ENCODE measurements at regions not wholly inside any gene's neighbourhood (a gene's known extent, or its start where the extent isn't known, plus 50 kb on each side); places are given as distances from the start of the nearest gene placed in this dataset.

DNA sequence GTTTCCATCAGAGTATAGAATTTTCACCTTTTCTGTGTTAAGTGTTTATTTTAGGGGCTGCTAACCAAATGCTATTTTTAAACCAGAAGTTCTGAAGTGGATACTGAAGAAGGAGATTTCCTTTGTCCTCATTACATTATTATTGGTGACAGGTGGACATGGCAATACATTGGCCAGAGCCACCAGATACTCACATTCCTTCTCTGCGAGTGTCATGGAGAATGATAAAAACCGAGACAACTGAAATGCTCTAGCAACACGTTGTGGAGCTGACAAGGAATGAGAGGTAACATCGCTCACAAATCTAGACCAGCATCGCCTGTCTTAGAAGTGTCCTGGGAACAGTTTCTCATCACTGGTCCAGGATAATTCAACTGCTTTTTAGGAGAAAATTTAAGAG is 241.2 kb downstream of the IRS1 start:
- no peak for DNase-seq
- Histone ChIP-seq H3K27ac (ENCODE audit: low read length) (no peak overlapping the region), H3K9me3 (ENCODE audit: low read length) (no peaks in the 10 kb centered on the region), H3K9ac (ENCODE audit: low read length) (no peak overlapping the region), H3K27me3 (ENCODE audit: low read length) (no peaks in the 10 kb centered on the region), H3K36me3 (ENCODE audit: insufficient read depth, low read length) (no peaks in the 10 kb centered on the region), H3K4me2 (ENCODE audit: low read depth, low read length, poor library complexity, severe bottlenecking) (no peak overlapping the region), H3K9me2 (replicated peaks; ENCODE audit: insufficient read depth, low read length) (no peaks in the 10 kb centered on the region), H2AFZ (ENCODE audit: low read length) (no peak overlapping the region), H4K20me1 (ENCODE audit: insufficient read depth, low read depth, low read length) (no peaks in the 10 kb centered on the region), H3K4me1 (ENCODE audit: low read length) (no peaks in the 10 kb centered on the region), H3K4me3 (ENCODE audit: low read length) (no peak overlapping the region), H3K79me2 (ENCODE audit: low read length) (no peaks in the 10 kb centered on the region)

DNA sequence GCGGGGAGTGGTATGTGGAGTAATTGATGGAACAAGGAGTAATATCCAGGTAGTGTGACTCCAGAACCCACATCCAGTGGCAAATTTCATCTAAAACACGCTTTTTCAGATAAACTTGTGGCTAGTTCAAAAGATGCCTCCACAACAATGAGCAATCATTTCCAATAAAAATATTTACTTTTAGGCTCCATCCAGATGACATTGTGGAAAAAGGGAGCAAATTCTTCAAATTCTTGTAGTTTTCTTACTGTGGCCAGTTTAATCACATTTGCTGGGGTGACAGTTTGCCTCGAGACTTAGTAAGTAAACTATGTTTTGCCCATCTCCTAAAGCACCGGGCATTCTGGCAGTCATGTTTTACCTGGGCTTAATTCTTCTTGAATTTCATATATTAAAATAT is 243.6 kb downstream of the IRS1 start:
- Histone ChIP-seq H4K20me1 (ENCODE audit: insufficient read depth, low read depth, low read length) (no peaks in the 10 kb centered on the region), H2AFZ (ENCODE audit: low read length) (no peak overlapping the region), H3K4me3 (ENCODE audit: low read length) (no peak overlapping the region), H3K27me3 (ENCODE audit: low read length) (no peaks in the 10 kb centered on the region), H3K79me2 (ENCODE audit: low read length) (no peaks in the 10 kb centered on the region), H3K36me3 (ENCODE audit: insufficient read depth, low read length) (no peaks in the 10 kb centered on the region), H3K9me2 (replicated peaks; ENCODE audit: insufficient read depth, low read length) (no peaks in the 10 kb centered on the region), H3K27ac (ENCODE audit: low read length) (no peak overlapping the region), H3K9ac (ENCODE audit: low read length) (no peak overlapping the region), H3K4me1 (ENCODE audit: low read length) (no peaks in the 10 kb centered on the region), H3K4me2 (ENCODE audit: low read depth, low read length, poor library complexity, severe bottlenecking) (no peak overlapping the region), H3K9me3 (ENCODE audit: low read length) (no peaks in the 10 kb centered on the region)
- DNase-seq: no peak

DNA sequence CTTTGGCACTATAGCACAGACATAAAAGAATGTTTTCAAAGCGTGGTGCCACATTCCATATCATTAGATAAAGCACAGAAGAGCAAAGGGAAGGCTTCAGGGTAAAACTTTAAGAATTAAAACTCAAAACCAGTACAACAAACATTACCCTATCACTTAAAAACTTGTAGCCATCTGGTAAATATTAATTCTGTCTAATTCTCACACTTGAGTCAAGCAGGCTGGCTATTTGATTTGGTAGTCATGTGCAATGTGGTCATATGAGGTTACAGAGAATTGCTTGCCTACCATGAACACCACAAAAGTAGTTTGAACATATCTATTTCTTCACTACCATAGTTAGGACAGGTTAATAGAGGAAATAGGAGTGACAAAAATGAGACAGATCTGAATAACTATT is 244.9 kb downstream of the IRS1 start:
- H3K4me1 ChIP-seq (ENCODE audit: low read length): no peaks in the 10 kb centered on the region
- no peak overlapping the region for H3K4me2 ChIP-seq (ENCODE audit: low read depth, low read length, poor library complexity, severe bottlenecking)
- no peak overlapping the region for H2AFZ ChIP-seq (ENCODE audit: low read length)
- no peaks in the 10 kb centered on the region for H3K9me2 ChIP-seq (replicated peaks; ENCODE audit: insufficient read depth, low read length)
- H3K36me3 ChIP-seq (ENCODE audit: insufficient read depth, low read length): no peaks in the 10 kb centered on the region
- no peak for DNase-seq
- no peak overlapping the region for H3K4me3 ChIP-seq (ENCODE audit: low read length)
- no peaks in the 10 kb centered on the region for H4K20me1 ChIP-seq (ENCODE audit: insufficient read depth, low read depth, low read length)
- H3K27me3 ChIP-seq (ENCODE audit: low read length): no peaks in the 10 kb centered on the region
- no peak overlapping the region for H3K9ac ChIP-seq (ENCODE audit: low read length)
- H3K79me2 ChIP-seq (ENCODE audit: low read length): no peaks in the 10 kb centered on the region
- H3K27ac ChIP-seq (ENCODE audit: low read length): no peak overlapping the region
- no peaks in the 10 kb centered on the region for H3K9me3 ChIP-seq (ENCODE audit: low read length)

DNA sequence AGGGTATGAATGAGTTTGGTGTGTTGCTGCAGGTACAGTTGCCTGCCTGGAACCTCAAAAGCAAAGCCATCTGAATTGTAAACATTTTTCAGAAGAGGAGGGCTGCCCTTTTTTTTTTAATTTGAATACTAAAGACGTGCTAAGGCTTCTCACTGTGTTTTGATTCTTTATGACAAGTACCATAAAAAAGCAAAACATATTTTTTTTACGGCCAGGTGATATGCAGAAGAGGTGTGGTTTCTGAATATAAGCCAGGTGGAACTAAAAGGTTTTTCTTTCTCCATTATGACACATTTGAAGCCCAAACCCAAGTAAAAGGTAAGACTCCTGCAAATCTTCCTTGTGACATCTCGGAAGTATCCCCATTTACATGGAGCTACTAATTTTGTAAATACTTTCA is 246.3 kb downstream of the IRS1 start:
- H3K79me2 ChIP-seq (ENCODE audit: low read length): no peaks in the 10 kb centered on the region

DNA sequence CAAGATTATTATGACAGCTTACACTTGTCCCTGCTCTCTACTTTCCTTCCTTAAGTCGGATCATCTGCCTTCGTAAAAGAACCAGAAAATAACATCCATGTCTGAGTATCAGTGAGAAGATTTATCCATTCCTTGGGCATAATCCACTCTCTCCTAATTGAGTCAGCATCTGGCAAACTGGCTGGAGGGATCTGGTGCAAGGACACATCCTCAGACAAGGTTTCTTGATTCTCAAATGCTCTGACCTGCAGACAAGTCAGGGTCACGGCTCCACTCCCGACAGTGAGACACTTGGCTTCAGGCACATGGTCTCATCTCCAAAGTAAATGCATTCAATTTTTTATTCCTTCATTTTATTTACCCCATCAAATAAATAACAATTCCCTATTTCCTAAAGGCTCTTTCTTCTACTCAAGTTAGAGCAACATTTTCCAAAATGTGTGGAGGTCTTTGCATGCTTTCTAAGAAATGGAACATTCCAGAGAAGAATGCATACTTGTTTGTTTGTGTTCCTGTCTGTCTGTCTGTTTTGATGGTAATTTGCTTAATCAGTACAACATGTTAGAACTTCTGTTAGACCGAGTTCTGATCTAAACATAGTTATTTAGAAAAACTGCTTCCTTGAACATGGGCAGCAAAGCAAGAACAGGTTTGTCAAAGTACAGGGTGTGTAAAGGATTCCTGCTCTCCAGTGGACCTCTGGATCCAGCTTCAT is 246.9 kb downstream of the IRS1 start:
- Histone ChIP-seq H3K79me2 (ENCODE audit: low read length) (no peaks in the 10 kb centered on the region), H3K27ac (ENCODE audit: low read length) (no peak overlapping the region), H3K27me3 (ENCODE audit: low read length) (no peaks in the 10 kb centered on the region), H3K36me3 (ENCODE audit: insufficient read depth, low read length) (no peaks in the 10 kb centered on the region), H3K9me3 (ENCODE audit: low read length) (no peaks in the 10 kb centered on the region), H4K20me1 (ENCODE audit: insufficient read depth, low read depth, low read length) (no peaks in the 10 kb centered on the region), H3K9me2 (replicated peaks; ENCODE audit: insufficient read depth, low read length) (no peaks in the 10 kb centered on the region), H3K4me2 (ENCODE audit: low read depth, low read length, poor library complexity, severe bottlenecking) (no peak overlapping the region), H2AFZ (ENCODE audit: low read length) (no peak overlapping the region), H3K4me3 (ENCODE audit: low read length) (no peak overlapping the region), H3K9ac (ENCODE audit: low read length) (no peak overlapping the region), H3K4me1 (ENCODE audit: low read length) (no peaks in the 10 kb centered on the region)
- DNase-seq: no peak

More for the DNA sequence above, 246.3 kb downstream of the IRS1 start:
- Histone ChIP-seq H3K27ac (ENCODE audit: low read length) (no peak overlapping the region), H3K9me3 (ENCODE audit: low read length) (no peaks in the 10 kb centered on the region), H3K4me2 (ENCODE audit: low read depth, low read length, poor library complexity, severe bottlenecking) (no peak overlapping the region), H3K9me2 (replicated peaks; ENCODE audit: insufficient read depth, low read length) (no peaks in the 10 kb centered on the region), H4K20me1 (ENCODE audit: insufficient read depth, low read depth, low read length) (no peaks in the 10 kb centered on the region), H3K9ac (ENCODE audit: low read length) (no peak overlapping the region), H3K4me3 (ENCODE audit: low read length) (no peak overlapping the region), H3K36me3 (ENCODE audit: insufficient read depth, low read length) (no peaks in the 10 kb centered on the region), H3K27me3 (ENCODE audit: low read length) (no peaks in the 10 kb centered on the region), H3K4me1 (ENCODE audit: low read length) (no peaks in the 10 kb centered on the region), H2AFZ (ENCODE audit: low read length) (no peak overlapping the region)
- DNase-seq: no peak

DNA sequence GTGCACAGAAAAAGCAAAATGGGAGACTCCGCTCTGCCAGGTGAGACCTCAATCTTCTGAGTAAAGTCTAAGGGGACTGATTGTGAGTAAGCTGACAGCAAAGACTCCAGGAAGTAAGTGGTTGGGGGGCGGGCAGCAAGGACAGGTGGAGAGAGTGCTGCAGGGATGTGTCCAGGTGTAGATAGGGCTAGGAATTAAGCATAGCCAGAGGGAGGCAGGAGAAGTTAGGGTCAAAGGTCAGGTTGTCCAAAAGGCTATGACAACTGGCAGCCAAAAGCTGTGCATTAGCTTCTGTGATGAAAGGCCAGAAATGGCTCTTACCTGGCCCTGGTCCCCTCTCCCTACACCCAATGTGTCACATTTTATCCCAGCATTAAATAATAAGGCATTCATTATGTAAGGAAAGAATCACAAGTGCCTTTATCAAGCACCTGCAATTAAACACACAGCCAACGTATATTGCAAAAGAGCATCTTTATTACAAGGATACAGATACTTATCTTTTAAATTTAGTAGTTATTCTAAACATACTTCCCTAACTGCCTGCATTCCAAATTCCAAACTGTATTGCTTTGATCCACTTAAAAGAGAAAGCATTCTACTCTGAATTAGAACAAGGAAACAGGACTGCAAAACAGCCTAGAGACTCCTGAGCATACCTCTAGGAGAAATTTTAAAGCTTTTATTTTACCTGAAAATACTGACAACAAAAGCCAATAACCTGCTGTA is 247.9 kb downstream of the IRS1 start:
- Histone ChIP-seq H3K36me3 (ENCODE audit: insufficient read depth, low read length) (no peaks in the 10 kb centered on the region), H3K9me3 (ENCODE audit: low read length) (no peaks in the 10 kb centered on the region), H3K79me2 (ENCODE audit: low read length) (no peaks in the 10 kb centered on the region), H3K27me3 (ENCODE audit: low read length) (no peaks in the 10 kb centered on the region), H3K4me2 (ENCODE audit: low read depth, low read length, poor library complexity, severe bottlenecking) (no peak overlapping the region), H4K20me1 (ENCODE audit: insufficient read depth, low read depth, low read length) (no peaks in the 10 kb centered on the region), H3K4me1 (ENCODE audit: low read length) (no peaks in the 10 kb centered on the region), H3K27ac (ENCODE audit: low read length) (no peak overlapping the region), H3K4me3 (ENCODE audit: low read length) (no peak overlapping the region), H2AFZ (ENCODE audit: low read length) (no peak overlapping the region), H3K9ac (ENCODE audit: low read length) (no peak overlapping the region), H3K9me2 (replicated peaks; ENCODE audit: insufficient read depth, low read length) (no peaks in the 10 kb centered on the region)
- DNase-seq: no peak

DNA sequence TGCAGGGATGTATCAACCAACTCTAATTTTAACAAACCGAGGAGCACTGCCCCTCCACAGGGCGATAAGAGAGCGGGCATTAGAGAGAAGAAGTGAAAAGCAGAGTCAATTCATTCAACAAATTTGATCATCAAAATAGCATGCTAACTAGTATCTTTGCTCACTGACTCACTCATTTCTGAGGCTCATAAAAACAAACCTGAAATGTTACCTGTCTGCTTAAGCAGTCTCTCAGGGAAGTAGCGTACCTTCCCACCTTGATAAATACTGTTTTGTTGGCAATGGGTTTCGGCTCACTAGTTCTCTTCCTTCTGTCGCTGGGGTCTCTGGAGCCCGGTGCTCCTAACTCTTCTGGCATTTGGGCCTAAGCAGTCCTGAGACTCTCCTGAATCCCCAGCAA is 248.8 kb downstream of the IRS1 start:
- DNase-seq: no peak
- H3K4me1 ChIP-seq (ENCODE audit: low read length): no peaks in the 10 kb centered on the region
- H3K4me3 ChIP-seq (ENCODE audit: low read length): no peak overlapping the region
- no peaks in the 10 kb centered on the region for H3K9me3 ChIP-seq (ENCODE audit: low read length)
- H3K79me2 ChIP-seq (ENCODE audit: low read length): no peaks in the 10 kb centered on the region
- H4K20me1 ChIP-seq (ENCODE audit: insufficient read depth, low read depth, low read length): no peaks in the 10 kb centered on the region
- no peak overlapping the region for H3K27ac ChIP-seq (ENCODE audit: low read length)
- H3K27me3 ChIP-seq (ENCODE audit: low read length): no peaks in the 10 kb centered on the region
- H3K4me2 ChIP-seq (ENCODE audit: low read depth, low read length, poor library complexity, severe bottlenecking): no peak overlapping the region
- no peak overlapping the region for H2AFZ ChIP-seq (ENCODE audit: low read length)
- H3K9me2 ChIP-seq (replicated peaks; ENCODE audit: insufficient read depth, low read length): no peaks in the 10 kb centered on the region
- H3K36me3 ChIP-seq (ENCODE audit: insufficient read depth, low read length): no peaks in the 10 kb centered on the region
- no peak overlapping the region for H3K9ac ChIP-seq (ENCODE audit: low read length)

DNA sequence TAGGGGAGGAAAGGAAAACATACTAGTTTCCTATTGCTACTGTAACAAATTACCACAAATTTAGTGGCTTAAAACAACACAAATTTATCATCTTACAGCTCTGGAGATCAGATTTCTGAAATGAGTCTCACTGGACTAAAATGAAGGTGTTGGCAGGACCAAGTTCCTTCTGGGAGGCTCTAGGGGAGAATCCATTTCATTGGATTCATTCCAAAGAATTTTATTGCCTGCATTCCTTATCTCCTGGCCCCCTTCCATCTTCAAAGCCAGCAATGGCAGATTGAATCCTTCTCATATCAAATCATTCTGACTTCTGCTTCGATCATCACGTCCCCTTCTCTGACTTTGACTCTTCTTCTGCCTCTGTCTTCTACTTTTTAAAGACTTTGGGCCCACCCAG is 250.9 kb downstream of the IRS1 start:
- Histone ChIP-seq H3K9me2 (replicated peaks; ENCODE audit: insufficient read depth, low read length) (no peaks in the 10 kb centered on the region), H3K4me2 (ENCODE audit: low read depth, low read length, poor library complexity, severe bottlenecking) (no peak overlapping the region), H3K79me2 (ENCODE audit: low read length) (no peaks in the 10 kb centered on the region), H3K27me3 (ENCODE audit: low read length) (no peaks in the 10 kb centered on the region), H3K36me3 (ENCODE audit: insufficient read depth, low read length) (no peaks in the 10 kb centered on the region), H4K20me1 (ENCODE audit: insufficient read depth, low read depth, low read length) (no peaks in the 10 kb centered on the region), H3K9ac (ENCODE audit: low read length) (no peak overlapping the region), H3K4me1 (ENCODE audit: low read length) (no peaks in the 10 kb centered on the region), H2AFZ (ENCODE audit: low read length) (no peak overlapping the region), H3K9me3 (ENCODE audit: low read length) (no peaks in the 10 kb centered on the region), H3K4me3 (ENCODE audit: low read length) (no peak overlapping the region), H3K27ac (ENCODE audit: low read length) (no peak overlapping the region)
- no peak for DNase-seq
